DND-41 (cell line): ENCODE measurements at regions not wholly inside any gene's neighbourhood (a gene's known extent, or its start where the extent isn't known, plus 50 kb on each side); places are given as distances from the start of the nearest gene placed in this dataset.
"Not testable (repeated sequence)": the region's sequence is repeated elsewhere in the genome, so short reads cannot be mapped to it uniquely, and the experiment has no call there.

Experiments
- CTCF ChIP-seq: IDR thresholded peaks from 2 replicates; pipeline ENCODE4 v1.5.1; 2012; ENCODE audit warnings: borderline replicate concordance, low read length, moderate library complexity, mild to moderate bottlenecking; ENCODE audit not compliant: poor library complexity, severe bottlenecking; ENCODE audit errors: extremely low read depth
- EZH2 ChIP-seq: IDR thresholded peaks from 3 replicates; pipeline ENCODE4 v1.6.1; 2012; ENCODE audit warnings: borderline replicate concordance, low read depth, mild to moderate bottlenecking, moderate library complexity, low read length, inconsistent platforms; ENCODE audit not compliant: severe bottlenecking

DNA sequence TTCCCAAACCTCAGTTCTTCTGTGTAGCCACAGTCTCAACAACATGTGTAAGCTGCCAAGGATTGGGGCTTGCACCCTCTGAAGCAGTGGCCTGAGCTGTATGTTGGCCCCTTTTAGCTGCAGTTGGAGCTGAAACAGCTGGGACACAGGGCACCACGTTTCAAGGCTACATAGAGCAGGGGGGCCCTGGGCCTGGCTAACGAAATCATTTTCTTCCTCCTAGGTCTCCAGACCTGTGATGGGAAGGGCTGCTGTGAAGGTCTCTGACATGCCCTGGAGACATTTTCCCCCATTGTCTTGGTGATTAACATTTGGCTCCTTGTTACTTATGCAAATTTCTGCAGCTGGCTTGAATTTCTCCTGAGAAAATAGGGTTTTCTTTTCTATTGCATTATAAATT lies 112.6 kb downstream of the PDHA2 start:
- TF ChIP-seq CTCF, EZH2: not testable (repeated sequence)
